ENCODE measurements at regions not wholly inside any gene's neighbourhood (a gene's known extent, or its start where the extent isn't known, plus 50 kb on each side); places are given as distances from the start of the nearest gene placed in this dataset.

DNA sequence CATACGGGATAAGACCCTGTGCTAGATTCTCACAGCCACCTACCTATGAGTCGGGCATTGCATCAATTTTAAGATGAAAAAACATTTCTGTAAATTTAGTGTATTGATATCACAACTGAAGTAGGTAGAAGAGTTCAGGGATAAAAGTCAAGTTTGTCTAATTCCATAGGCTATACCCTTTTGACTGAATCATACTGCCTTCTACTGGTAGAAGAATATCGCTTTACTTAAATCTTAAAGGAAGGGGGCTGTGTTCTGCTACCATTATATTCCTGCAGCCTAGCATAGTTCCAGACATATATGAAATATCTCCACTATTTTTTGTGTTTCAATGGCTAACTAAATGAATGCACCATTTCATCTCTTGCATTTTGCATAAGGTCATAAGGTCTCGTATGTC lies 1128.6 kb downstream of the CDH8 start:
- DNase-seq (ENCODE audit: extremely low read depth, insufficient read length): no peak
- TF ChIP-seq, protein P1, sequence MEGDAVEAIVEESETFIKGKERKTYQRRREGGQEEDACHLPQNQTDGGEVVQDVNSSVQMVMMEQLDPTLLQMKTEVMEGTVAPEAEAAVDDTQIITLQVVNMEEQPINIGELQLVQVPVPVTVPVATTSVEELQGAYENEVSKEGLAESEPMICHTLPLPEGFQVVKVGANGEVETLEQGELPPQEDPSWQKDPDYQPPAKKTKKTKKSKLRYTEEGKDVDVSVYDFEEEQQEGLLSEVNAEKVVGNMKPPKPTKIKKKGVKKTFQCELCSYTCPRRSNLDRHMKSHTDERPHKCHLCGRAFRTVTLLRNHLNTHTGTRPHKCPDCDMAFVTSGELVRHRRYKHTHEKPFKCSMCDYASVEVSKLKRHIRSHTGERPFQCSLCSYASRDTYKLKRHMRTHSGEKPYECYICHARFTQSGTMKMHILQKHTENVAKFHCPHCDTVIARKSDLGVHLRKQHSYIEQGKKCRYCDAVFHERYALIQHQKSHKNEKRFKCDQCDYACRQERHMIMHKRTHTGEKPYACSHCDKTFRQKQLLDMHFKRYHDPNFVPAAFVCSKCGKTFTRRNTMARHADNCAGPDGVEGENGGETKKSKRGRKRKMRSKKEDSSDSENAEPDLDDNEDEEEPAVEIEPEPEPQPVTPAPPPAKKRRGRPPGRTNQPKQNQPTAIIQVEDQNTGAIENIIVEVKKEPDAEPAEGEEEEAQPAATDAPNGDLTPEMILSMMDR (IDR thresholded peaks at IDR 0.05; ENCODE audit: insufficient read depth, low read length, poor library complexity, severe bottlenecking): no peak
- H3K36me3 ChIP-seq (ENCODE audit: control insufficient read depth, insufficient read depth, low read length): no peaks in the 10 kb centered on the region
- H3K27me3 ChIP-seq (replicated peaks; ENCODE audit: control insufficient read depth, insufficient read depth, low read length): no peaks in the 10 kb centered on the region
- no peak overlapping the region for H3K4me3 ChIP-seq (replicated peaks; ENCODE audit: low read depth, low read length)

DNA sequence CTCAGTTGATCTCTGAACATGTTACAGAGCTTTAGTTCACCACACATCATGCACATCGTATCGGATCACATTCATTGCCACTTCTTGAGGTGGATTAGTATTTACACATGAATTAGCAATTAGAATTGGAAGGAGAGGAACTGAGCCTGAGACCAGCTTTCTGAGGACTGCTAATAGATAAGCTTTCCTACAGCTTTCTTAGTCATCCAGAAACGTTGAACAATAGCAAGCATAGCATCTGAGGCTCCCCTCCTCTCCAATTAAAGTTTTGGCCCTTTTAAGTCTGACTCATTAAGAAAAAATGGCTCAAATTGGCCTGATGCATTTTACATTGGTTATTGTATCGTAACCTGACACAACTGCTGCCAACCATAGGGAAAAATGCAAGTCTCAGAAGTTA lies 1130.4 kb downstream of the CDH8 start:
- Histone ChIP-seq H3K27me3 (replicated peaks; ENCODE audit: control insufficient read depth, insufficient read depth, low read length) (no peaks in the 10 kb centered on the region), H3K4me3 (replicated peaks; ENCODE audit: low read depth, low read length) (no peak overlapping the region), H3K36me3 (ENCODE audit: control insufficient read depth, insufficient read depth, low read length) (no peaks in the 10 kb centered on the region)
- no peak for DNase-seq (ENCODE audit: extremely low read depth, insufficient read length)
- TF ChIP-seq, protein P1 (IDR thresholded peaks at IDR 0.05; ENCODE audit: insufficient read depth, low read length, poor library complexity, severe bottlenecking): no peak

DNA sequence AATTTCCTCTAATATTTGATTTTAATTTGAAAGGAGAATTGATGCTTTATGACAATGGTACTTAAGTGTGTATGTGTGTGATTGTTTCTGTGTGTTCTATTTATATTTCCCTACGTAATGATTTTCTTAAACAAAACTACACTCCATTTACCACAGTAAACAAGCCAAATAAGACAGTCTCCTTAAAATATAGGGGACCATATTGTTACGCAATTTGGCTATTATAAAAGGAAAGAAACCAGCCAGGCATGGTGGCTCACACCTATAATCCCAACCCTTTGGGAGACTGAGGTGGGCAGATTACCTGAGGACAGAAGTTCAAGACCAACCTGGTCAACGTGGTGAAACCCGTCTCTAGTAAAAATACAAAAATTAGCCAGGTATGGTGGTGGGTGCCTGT lies 1134.1 kb downstream of the CDH8 start:
- Histone ChIP-seq H3K36me3 (ENCODE audit: control insufficient read depth, insufficient read depth, low read length) (no peaks in the 10 kb centered on the region), H3K27me3 (replicated peaks; ENCODE audit: control insufficient read depth, insufficient read depth, low read length) (no peaks in the 10 kb centered on the region), H3K4me3 (replicated peaks; ENCODE audit: low read depth, low read length) (no peak overlapping the region)
- no peak for DNase-seq (ENCODE audit: extremely low read depth, insufficient read length)
- TF ChIP-seq, protein P1 (IDR thresholded peaks at IDR 0.05; ENCODE audit: insufficient read depth, low read length, poor library complexity, severe bottlenecking): no peak

DNA sequence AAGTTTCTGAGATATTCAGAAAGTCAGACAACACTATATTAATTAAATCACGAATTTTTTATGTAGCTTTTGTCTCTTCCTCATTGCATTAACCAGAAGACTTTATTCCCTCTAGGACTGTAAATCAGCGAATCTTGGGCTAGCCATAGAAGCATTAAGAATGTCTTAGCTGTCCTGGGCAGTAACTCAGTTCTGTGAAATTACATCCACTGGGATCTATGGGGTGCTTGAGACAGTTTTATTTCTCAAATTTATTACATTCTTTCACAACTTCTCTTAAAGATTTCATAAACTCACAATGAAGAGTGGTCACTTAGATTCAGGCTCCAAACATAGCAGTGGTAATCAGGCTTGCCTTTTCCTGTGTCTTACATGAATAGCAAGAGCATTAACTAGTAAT lies 1153.4 kb downstream of the CDH8 start:
- Histone ChIP-seq H3K36me3 (ENCODE audit: control insufficient read depth, insufficient read depth, low read length) (no peaks in the 10 kb centered on the region), H3K4me3 (replicated peaks; ENCODE audit: low read depth, low read length) (no peak overlapping the region), H3K27me3 (replicated peaks; ENCODE audit: control insufficient read depth, insufficient read depth, low read length) (no peaks in the 10 kb centered on the region)
- TF ChIP-seq, protein P1 (IDR thresholded peaks at IDR 0.05; ENCODE audit: insufficient read depth, low read length, poor library complexity, severe bottlenecking): no peak
- DNase-seq (ENCODE audit: extremely low read depth, insufficient read length): no peak

DNA sequence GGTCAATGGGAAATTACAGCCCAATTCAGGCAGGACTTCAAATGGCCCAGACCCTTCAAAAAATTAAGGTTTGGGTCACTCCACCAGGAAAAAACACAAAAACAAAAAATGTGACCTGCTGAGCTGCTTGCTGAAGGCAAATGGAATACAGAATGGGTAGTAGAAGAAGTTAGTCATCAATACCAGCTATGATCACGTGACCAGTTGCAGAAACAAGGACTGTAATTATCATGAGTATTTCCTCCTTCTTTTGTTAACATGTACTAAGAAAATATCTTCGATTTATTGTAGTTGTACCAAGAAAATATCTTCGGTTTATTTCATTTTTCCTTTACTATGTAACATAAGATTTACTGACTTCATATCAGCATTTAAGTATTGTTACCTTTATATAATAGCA lies 1183.6 kb downstream of the CDH8 start:
- TF ChIP-seq, protein P1 (IDR thresholded peaks at IDR 0.05; ENCODE audit: insufficient read depth, low read length, poor library complexity, severe bottlenecking): no peak
- DNase-seq (ENCODE audit: extremely low read depth, insufficient read length): no peak
- Histone ChIP-seq H3K27me3 (replicated peaks; ENCODE audit: control insufficient read depth, insufficient read depth, low read length) (no peaks in the 10 kb centered on the region), H3K36me3 (ENCODE audit: control insufficient read depth, insufficient read depth, low read length) (no peaks in the 10 kb centered on the region), H3K4me3 (replicated peaks; ENCODE audit: low read depth, low read length) (no peak overlapping the region)

DNA sequence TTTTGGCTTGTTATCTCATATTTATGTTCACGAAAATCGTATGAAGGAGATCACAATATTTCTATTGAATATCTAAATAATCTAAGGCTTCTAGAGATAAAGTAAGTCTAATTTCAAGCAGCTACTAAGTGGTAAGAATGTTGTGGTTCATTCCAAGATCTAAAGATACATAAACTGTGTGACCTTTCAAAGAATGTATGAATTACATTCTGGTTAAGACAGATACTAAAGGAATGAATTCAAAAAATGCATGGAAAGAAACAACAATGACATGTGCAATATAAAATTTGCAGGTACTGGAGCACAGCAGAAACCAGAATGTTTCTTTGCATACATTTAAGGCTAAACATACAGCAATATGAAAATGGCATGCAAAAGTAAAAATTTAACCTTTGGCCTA lies 1214.6 kb downstream of the CDH8 start:
- TF ChIP-seq, protein P1 (IDR thresholded peaks at IDR 0.05; ENCODE audit: insufficient read depth, low read length, poor library complexity, severe bottlenecking): no peak
- Histone ChIP-seq H3K4me3 (replicated peaks; ENCODE audit: low read depth, low read length) (no peak overlapping the region), H3K36me3 (ENCODE audit: control insufficient read depth, insufficient read depth, low read length) (no peaks in the 10 kb centered on the region), H3K27me3 (replicated peaks; ENCODE audit: control insufficient read depth, insufficient read depth, low read length) (no peaks in the 10 kb centered on the region)
- no peak for DNase-seq (ENCODE audit: extremely low read depth, insufficient read length)

Data from GM06990 (cell line).